Fibroblast of the aortic adventitia (primary cell): ENCODE measurements at regions not wholly inside any gene's neighbourhood (a gene's known extent, or its start where the extent isn't known, plus 50 kb on each side); places are given as distances from the start of the nearest gene placed in this dataset.
"Not testable (repeated sequence)": the region's sequence is repeated elsewhere in the genome, so short reads cannot be mapped to it uniquely, and the experiment has no call there.

ENCODE experiments used
- DNase-seq: peaks from one replicate; pipeline ENCODE4 v3.0.0-alpha.2; 2010; ENCODE audit warnings: low read depth
- H3K4me3 ChIP-seq: 2 replicates; pipeline ENCODE4 v1.5.1; 2011; ENCODE audit warnings: low read depth, mild to moderate bottlenecking, control low read depth, low read length, moderate library complexity
- TF ChIP-seq, protein P1 (sequence below): IDR thresholded peaks from 2 replicates; pipeline ENCODE4 v1.5.1; 2011; ENCODE audit warnings: mild to moderate bottlenecking, low read length, control low read depth, inconsistent platforms; ENCODE audit not compliant: insufficient read depth

DNA sequence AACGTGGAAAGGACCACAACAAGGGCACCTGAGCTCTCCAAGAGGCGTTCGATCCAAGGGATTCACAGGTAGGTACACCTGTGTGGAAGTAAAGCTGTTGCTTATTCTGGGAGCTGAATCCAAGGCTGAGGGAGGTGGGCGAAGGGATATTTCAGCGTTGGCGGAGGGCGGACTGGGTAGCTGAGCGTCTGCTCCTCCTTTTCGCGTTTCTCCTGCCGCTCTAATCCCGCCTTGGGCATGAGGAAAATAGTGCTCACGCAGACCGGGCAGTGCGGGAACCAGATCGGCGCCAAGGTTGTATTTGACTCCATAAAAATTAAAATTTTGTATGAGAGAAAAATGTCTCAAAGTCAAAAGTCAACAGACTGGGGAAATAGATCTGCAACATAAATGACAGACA is 3966.2 kb upstream of the OR11H1 start:
- not testable (repeated sequence) for H3K4me3 ChIP-seq, DNase-seq

DNA sequence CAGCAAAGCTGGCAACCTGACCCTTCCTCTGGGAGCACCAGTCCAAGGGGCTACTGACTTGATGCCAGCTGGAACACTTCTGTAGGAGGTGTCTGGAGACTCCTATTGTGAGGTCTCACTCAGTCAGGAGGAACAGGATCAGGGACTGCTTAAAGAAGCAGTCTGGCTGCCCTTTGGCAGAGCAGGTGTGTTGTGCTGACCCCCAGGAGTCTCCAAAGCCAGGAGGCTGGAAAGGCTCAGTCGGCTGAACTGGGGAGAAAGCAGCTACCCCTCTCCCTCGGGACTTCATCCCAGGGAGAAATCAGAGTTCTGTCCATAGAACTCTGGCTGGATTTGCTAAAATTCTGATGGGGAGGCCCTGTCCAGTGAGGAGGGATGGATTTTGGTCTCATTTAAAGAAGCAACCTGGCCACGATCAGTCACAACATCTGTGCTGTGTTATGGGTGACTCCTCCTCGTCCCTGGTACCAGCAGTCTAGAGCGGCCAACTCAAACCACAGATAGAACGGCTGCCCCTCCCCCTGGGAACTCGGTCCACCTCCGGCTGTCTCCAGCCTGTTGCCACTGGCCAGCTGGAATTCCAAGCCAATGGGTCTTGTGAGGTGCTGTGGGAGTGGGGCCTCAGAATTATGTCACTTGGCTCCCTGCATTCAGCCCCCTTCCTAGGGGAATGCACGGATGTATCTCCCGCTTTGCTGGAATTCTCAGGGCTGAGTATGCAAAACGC is 3959.0 kb upstream of the OR11H1 start:
- not testable (repeated sequence) for DNase-seq, H3K4me3 ChIP-seq

DNA sequence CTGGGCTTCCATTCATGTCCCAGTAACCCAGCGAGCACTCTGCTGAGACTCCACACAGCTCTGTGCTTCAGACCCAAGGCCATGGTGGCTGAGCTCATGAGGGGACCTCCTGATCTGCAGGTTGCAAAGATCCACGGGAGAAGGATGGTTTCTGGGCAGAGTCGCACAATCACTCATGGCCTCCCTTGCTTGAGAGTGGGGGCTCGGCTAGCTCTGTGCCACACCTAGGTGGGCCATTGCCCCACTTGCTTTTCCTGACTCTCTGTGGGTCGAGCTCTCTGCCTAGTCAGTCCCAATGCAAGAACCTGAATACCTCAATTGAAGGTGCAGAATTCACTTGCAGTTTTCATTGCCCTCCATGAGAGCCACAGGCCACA is 3958.4 kb upstream of the OR11H1 start:
- DNase-seq, H3K4me3 ChIP-seq: not testable (repeated sequence)

DNA sequence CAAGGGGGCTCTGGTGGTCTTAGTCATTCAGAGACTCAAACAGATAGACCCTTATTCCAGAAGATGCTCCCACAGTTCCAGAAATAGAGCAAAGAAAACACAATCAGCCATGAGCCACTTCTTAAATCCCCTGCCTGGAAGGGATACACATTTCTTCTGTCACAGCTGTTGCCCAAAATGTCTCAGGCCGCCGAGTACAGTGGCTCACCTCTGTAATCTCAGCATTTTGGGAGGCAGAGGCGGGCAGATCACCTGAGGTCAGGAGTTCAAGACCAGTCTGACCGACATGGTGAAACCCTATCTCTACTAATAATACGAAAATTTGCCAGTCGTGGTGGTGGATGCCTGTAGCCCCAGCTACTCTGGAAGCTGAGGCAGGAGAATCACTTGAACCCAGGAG is 3954.8 kb upstream of the OR11H1 start:
- not testable (repeated sequence) for H3K4me3 ChIP-seq

DNA sequence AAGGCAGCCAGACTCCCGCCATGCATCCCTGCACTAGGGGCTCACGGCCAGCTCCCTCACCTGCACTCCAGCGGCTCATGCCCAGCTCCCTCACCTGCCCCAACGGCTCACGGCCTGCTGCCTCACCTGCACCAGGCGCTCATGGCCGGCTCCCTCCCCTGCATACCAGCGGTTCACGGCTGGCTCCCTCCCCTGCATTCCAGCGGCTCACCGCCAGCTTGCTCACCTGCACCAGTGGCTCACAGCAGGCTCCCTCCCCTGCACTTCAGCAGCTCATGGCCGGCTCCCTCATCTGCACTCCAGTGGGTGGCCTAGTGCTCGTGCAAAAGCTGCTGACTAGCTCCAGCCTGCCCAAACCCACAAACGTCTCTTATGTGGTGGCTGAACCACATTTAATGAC is 3953.8 kb upstream of the OR11H1 start:
- DNase-seq, H3K4me3 ChIP-seq: not testable (repeated sequence)

More for the DNA sequence above, 3954.8 kb upstream of the OR11H1 start:
- not testable (repeated sequence) for DNase-seq

DNA sequence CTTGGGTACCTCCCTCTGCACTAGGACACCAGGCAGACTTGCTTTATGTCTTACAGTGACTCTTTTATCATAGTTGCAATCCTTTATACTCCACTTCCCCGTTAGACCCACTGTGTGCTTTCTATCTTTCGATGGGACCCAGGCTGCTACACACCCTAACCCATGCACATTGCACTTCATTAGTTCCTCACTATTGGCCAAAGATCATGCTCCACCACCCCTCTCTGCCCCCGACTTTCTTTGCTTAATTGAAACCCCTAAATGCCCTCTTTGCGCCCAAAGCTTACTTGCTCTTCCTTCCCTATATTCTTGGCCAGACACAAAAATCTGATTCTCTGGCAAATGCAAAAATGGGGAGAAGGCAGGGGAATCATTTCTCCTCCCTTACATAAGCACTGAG is 3953.3 kb upstream of the OR11H1 start:
- H3K4me3 ChIP-seq, DNase-seq: not testable (repeated sequence)

DNA sequence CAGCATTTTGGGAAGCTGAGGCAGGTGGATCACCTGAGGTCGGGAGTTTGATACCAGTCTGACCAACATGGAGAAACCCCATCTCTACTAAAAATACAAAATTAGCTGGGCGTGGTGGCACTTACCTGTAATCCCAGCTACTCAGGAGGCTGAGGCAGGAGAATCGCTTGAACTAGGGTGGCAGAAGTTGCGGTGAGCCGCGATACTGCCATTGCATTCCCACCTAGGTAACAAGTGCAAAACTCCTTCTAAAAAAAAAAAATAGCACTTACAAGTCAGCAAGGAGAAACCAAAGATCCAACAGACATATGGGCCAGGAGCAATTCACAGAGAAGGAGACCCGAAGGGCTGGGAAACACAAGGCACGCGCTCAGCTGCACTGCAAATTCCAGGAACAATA is 3951.3 kb upstream of the OR11H1 start:
- not testable (repeated sequence) for DNase-seq, H3K4me3 ChIP-seq

DNA sequence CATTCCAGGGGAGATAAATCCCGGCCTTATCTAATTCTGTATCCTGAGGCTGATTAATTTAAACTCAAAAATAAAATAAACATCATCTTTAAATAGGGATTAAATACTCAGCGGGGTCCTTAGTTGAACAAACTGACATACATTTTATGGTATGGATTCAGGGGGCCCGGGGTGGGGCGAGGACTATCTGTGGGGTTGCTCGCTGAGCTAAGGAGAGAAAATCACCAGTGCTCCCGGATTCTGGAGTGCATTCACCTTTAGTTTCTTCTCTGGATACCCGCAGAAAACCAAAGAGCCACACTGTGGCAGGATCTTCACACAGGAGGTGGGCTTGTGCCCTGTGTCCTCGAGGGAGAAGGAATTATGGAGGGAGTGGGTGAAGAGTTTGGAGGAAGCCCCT is 3949.9 kb upstream of the OR11H1 start:
- H3K4me3 ChIP-seq, DNase-seq: not testable (repeated sequence)

DNA sequence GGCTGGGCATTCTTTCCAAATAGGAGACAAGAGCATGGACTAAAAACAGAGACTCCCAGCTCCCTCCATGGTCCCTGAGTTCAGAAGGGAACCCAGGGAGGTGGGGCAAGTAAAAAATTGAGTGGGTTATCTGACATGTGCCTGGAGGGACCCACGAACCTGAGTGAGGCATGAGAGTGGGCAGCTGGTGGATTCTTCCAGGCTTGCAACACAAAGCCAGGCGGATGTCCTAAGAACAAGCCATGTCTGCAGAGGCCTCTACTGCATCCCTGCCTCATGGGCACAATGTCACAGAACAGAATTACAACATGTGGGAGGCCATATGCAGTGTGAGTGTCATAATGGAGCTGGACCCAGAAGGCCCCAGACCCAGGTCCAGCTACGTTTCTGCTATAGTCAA is 3949.4 kb upstream of the OR11H1 start:
- DNase-seq = not testable (repeated sequence)

DNA sequence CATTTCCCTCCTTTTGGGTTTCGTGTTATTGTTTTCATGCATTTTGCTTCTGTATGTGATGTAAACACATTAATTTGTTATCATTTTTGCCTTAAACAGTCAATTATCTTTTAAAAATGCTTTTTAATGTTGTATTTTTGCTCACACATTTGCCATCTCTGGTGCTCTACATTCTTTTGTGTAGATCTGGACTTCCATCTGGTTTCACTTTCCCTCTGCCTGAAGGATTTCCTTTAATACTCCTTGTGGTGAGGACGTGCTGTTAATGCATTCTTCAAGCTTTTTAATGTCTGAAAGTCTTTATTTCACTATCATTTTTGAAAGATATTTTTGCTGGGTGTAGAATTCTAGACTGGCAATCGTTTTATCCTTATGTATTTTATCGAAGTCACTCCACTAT is 3945.9 kb upstream of the OR11H1 start:
- not testable (repeated sequence) for H3K4me3 ChIP-seq, DNase-seq

More for the DNA sequence above, 3949.4 kb upstream of the OR11H1 start:
- H3K4me3 ChIP-seq = not testable (repeated sequence)

DNA sequence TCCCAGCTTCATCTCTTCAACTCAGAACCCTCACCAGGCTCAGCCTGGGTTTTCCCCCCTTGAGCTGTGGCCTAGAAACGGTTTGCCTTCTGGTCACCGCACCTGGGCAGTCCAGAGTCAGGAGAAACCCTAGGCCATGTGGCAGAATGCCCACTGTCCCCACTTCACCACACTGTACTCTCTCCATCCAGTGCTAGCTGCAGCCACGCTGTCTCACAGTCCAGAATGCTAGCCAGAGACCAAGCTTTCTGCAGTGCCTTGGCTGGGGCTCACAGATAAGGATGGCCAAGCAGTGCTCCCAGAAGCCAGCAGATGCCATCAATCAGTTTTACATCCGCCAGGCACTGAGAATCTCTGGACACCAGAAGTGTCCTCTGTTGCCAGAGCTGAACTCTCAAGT is 3943.8 kb upstream of the OR11H1 start:
- not testable (repeated sequence) for H3K4me3 ChIP-seq, DNase-seq

DNA sequence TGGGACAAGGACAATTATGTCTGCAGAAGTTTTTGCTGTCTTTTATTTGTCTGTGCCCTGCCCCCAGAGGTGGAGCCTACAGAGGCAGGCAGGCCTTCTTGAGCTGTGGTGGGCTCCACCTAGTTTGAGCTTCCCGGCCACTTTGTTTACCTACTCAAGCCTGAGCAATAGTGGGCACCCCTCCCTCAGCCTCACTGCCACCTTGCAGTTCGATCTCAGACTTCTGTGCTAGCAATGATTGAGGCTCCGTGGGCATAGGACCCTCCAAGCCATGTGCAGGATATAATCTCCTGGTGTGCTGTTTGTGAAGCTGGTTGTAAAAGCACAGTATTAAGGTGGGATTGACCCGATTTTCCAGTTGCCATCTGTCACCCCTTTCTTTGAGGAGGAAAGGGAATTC is 3933.4 kb upstream of the OR11H1 start:
- not testable (repeated sequence) for H3K4me3 ChIP-seq, DNase-seq

DNA sequence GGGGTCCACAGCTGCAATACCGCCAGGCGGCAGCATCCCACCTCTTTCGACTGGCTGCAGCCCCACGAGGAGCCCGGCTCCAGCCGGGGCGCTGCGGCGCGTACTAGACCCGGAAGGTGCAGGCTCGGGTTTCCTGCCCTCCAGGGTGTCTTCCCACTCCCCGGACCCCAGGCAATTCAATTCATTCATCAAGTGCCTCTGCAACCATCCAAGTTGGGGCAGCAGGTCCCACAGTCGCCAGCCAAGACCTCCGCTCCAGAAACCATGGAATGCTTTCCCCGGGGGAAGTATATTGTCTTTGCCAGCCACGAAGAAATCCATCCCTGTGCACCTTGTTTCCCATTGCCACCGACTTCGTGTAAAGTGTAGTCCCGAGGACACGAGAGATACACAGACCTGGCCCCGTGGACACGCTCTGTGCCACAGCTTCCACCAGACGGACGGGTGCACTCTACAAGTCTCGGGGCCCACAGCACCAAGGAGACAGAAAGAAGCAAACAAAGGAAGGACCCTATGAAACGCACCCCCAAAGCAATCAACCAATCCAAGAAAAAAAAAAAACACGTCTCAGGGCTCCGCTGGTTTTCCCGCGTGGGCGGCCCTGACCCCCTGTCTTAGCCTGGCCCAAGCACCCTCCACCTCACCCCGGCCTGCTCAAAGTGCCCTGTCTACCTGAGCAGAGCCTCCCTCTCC is 3930.2 kb upstream of the OR11H1 start:
- not testable (repeated sequence) for DNase-seq

DNA sequence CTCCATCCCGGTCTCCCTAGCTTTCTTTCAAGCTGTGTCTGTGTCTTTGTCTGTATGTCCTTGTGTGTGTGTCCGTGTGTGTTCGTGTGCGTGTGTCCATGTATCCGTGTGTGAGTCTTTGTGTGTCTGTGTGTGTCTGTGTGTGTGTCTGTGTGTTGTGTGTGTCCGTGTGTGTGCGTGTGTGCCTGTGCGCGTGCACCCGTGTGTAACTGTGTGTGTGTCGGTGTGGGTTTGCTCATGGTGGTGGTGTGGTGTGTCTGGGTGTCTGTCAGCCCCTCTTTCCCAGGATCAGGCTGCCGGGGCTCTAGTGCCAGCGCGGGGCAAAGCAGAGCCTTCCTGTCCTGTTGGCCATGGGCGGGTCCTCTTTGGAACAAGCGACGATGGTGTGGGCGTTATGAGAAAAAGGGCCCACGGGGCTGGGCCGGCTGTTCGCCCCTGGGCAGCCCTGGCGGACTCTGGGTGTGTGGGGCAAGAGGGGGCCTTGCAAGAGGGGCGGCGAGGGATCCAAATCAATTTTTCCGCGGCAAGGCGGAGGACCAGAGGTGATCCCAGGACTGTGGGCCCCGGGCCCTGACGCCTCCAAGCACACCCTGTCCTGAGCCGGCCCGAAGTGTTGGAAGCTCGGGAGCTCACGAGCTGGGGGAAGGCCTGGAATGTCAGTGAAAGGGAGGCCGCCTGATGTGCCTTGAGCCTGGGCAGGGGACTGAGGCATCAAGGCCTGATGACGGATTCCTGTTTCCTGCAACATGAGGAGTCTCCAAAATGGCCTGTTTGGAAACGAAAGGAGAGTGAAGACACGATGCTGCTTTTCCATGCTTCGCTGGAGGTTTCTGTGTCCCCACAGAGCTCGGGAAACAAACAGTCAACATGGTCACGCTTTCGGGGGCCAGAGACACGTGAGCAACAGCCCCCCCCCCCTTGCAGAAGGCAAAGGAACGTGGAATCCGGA is 3929.2 kb upstream of the OR11H1 start:
- no peak overlapping the region for H3K4me3 ChIP-seq
- no peak for DNase-seq
- TF ChIP-seq, protein P1, sequence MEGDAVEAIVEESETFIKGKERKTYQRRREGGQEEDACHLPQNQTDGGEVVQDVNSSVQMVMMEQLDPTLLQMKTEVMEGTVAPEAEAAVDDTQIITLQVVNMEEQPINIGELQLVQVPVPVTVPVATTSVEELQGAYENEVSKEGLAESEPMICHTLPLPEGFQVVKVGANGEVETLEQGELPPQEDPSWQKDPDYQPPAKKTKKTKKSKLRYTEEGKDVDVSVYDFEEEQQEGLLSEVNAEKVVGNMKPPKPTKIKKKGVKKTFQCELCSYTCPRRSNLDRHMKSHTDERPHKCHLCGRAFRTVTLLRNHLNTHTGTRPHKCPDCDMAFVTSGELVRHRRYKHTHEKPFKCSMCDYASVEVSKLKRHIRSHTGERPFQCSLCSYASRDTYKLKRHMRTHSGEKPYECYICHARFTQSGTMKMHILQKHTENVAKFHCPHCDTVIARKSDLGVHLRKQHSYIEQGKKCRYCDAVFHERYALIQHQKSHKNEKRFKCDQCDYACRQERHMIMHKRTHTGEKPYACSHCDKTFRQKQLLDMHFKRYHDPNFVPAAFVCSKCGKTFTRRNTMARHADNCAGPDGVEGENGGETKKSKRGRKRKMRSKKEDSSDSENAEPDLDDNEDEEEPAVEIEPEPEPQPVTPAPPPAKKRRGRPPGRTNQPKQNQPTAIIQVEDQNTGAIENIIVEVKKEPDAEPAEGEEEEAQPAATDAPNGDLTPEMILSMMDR = no peak

More for the DNA sequence above, 3930.2 kb upstream of the OR11H1 start:
- H3K4me3 ChIP-seq = not testable (repeated sequence)

DNA sequence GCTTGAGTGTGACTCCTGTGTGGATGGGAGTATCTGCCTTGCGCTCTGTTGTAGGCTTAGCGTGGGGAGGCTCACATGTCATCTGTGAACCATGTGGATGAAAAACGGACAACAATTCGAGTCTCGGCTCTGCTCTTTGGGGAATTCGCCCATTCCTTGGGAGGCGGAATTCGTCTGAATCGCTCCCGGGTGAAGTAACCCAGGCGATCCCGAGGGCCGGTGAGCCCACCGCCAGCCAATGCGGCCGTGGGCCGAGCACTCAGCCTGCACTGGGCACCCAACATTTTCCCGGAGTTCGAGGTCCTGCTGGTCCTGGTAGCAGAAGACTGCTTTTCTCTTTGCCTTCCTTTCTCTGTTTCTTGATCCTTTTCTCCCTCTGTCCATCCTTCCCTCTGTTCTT is 3928.5 kb upstream of the OR11H1 start:
- not testable (repeated sequence) for H3K4me3 ChIP-seq, DNase-seq

DNA sequence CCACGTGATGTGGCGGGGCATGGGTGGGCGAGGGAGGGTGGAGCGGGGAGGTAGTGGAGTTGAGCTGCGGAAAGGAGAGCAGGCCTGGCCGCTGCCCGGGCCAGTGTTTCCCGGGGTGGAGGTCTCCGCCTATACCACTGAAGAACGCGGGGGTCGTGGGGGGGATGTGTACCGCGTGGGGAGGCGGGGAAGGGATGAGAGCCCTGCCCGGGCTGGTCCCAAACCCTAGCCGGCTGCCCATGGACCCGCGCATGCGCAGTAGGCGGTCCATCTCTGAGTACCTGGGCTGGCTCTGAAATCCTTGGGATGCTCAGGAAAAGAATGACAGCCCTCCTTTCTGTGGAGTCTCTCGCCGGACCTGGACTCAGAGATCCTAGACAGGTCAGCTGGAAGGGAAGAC is 3927.8 kb upstream of the OR11H1 start:
- DNase-seq, H3K4me3 ChIP-seq: not testable (repeated sequence)
